ENCODE measurements at regions not wholly inside any gene's neighbourhood (a gene's known extent, or its start where the extent isn't known, plus 50 kb on each side); places are given as distances from the start of the nearest gene placed in this dataset.

DNA sequence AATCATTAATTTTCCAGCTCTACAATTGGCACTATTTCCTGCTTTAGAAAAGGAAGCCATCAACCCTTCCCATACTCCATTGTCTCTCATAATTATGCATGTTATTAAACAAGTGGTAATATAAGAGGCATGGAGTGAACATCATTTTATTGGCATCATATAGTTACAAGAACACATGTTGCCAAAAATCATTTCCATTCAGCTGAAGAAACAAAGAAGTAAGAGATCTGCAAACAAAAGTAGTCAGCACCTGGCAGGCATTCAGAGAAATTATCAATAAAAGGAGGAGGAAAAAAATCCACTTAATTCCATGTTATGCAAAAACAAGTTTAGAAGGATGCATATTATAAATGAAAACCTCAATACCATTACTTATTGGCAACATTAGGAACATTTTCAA, 1208.2 kb upstream of the C9orf72 start:
- DNase-seq, result no peak

DNA sequence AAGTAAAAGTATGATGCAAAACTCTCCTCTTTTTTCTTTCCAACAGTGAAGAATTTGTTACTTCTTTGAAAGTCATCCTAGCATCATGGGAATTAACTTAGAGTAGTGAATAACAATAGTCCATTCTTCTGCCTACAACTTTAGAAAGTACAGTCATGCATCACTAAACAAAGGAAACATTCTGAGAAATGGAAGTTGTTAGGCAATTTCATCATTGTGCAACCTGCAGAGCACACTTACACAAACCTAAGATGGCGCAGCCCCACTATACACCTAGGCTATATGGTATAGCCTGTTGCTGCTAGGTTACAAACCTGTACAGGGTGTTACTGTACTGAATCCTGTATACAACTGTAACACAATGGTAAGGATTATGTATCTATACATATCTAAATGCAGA, 1209.3 kb upstream of the C9orf72 start:
- DNase-seq, result no peak

DNA sequence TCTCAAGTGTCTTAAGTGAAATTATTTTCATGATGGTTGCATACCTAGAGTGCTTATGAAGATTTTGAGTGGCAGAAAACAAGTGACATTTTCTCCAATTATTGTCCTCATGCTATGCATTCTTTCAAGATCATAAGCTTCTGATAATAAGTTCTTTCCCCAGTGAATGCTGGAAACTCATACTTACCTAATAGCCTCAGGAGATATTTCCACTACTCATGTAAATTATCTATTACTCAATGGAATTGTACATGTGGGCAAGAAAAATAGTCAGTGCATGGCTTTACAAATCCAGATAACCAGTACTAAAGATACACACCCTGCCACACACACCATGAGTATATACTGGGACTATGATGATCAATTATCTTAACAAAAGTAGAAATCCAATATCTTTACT, 1219.4 kb upstream of the C9orf72 start:
- no peak for DNase-seq

DNA sequence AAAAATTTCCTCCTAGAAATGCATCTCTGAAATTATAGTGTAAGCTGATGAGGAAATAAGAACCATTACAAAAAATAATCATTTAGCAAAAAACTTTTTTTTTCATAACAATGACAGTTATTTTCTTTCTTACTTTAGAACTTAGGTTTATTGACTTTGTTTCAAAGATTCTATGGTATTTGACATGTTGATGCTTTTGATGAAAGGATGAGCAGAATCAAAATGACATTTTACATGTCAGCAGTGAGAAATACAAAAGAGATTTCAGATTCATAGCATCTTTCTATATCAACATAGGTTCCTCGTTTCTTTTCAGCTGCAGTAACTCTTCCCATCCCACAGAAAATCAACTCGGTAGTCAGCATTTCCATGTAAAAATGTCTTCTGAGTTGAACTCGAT, 1226.6 kb upstream of the C9orf72 start:
- no peak for DNase-seq

DNA sequence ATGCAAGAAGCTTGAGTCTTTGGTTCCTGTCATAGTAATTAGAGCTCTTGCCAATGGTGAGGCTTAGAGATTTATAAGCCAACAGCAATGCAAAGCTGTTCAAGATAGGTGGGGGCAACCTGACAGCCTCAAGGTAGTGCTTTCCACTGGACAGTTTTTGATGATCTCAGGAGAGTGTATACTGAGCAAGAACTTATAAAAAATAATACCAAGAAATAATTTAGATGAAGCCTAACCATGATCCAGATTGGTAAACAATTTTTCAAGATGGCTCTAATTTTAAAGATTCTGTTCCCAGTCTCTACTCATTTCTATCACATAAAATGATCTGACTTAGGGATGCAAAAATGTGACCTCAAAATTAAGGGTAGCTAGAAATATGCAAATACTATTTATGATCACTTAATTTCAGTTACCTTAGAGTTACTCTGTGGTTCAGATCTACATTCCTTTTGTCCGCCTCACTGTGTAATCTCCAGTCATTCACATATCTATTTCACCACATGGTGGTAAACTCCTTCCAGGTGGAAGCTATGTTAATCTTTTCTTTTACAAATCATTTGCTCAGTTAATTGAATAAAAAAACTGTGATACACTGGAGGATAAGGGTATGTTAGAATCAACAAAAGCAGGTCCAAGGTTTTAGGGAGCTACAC, 1228.0 kb upstream of the C9orf72 start:
- no peak for DNase-seq

DNA sequence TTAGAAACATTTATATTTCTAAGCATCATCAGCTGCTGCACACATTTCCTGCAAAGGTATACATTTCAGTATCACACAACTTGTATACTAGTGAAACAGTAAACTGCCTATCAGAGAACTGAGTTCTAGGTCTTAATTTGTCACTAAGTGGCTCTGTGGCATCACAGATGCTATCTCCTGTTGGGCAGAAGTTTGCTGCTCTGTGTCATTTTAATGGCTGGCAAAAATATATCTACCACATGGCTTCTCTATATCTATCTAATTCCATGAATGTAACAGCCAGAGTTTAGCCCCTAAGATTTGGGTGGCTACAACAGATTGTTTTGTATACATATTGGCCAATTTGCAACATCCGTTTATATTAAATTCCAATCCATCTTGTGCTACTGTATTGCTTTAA, 1231.9 kb upstream of the C9orf72 start:
- no peak for DNase-seq

DNA sequence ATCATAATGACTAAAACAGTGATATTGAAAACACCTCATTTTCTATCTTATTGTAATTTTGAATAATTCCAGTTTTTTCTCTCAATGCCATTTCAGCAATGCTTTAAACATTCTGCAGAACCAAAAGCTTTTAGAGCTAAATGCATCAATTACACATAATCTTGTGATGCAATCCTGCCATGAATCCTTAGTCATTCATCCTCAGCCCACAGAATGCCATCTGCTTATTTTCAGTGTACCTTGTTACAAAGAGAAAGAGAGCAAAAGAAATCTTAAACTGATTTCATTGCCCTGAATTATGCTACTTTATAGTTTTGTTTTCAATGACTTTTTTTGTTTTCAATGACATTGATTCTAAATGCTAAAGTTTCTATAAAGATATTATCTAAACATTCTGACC, 1234.8 kb upstream of the C9orf72 start:
- DNase-seq, result no peak

DNA sequence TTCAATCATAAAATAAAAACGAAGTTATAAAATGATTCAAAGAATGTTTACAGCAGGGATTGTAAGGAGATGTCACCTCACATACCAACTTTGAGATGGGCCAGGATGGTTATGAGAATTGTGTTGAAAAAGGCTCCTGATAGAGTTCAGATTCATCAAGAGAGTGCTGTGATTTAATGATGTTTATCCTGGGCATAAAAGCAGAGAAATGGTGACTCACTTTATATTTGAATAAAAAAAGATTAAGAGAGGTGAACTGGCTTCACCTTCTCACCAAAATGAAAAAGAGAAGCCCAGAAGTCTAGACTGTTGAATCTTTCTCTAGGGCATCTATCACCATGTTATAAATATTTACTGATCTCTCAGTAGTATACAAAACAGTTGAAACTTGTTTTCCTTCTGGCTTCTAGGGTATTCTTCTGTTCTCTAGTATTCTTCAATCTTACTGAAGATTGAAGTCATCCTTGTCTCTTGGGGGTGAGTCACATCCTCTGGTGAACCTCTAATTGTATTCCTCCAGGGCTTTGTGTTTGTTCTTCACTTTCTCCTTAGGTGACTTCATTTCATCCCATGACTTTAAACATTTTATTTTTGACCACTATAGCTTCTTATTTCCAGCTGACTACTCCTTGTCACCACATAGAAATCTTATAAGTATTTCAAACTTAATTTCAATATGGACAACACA, 1237.3 kb upstream of the C9orf72 start:
- DNase-seq, result no peak

DNA sequence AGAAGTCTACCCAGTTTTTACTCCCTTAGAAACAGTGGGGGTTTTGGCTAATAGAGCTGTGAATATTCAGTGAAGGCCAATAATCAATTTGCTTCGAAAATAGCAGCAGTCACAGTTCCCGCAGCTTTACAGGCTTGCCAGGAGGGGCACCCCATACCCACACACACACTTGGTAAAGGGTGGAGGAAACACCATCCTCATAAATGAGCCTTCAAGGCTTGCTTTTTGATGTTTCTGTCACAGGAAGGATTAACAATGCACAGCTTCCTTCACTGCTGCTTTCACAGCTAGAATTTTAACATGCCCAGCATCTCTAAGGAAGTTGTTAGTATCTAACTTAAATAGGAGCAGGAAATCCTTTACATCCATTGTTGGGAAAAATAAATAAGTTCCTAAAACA, 1247.5 kb upstream of the C9orf72 start:
- DNase-seq, result no peak

DNA sequence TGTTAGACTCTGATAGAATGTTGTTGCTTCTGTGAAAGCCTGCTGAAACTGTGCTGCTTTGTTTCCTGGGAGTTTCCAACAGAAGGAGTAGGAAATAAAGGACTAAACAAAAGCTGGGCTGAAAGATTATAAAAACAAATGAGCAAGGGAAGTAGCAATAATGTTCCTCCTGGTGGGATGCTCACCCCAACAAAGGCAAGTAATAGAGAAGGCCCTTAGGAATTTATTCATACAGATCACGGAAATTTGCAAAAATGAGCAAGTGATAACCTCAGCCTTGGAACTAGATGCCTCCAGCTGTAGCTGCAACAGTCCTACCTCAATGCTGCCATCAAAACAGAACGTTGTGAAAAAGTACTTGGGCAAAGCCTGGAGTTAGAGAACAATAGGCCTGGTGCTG, 1248.0 kb upstream of the C9orf72 start:
- DNase-seq, result no peak

DNA sequence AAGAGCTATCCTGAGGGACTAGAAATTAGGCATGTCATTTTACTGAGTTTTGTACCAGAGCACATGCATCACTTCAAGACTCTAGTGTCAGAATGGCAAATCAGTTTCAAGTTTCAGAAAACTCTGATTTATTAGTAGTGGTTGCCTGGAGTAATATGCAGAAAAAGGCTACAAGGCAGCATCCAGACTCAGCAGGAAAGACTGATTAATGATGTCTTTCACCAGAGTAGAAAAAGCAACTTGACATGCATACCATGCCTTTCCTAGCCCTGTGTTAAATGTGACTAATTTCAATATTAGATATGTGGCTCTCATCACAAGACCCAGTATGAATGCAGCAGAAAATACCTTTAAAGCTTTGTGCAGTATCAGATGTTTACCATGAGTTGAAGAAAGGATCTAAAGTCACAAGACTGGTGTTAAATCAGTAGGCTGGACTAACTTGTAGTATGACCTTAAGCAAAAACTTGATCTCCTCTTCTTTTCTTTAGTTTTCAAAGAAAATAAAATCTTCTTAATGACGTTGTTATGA, 1251.2 kb upstream of the C9orf72 start:
- DNase-seq, result no peak

DNA sequence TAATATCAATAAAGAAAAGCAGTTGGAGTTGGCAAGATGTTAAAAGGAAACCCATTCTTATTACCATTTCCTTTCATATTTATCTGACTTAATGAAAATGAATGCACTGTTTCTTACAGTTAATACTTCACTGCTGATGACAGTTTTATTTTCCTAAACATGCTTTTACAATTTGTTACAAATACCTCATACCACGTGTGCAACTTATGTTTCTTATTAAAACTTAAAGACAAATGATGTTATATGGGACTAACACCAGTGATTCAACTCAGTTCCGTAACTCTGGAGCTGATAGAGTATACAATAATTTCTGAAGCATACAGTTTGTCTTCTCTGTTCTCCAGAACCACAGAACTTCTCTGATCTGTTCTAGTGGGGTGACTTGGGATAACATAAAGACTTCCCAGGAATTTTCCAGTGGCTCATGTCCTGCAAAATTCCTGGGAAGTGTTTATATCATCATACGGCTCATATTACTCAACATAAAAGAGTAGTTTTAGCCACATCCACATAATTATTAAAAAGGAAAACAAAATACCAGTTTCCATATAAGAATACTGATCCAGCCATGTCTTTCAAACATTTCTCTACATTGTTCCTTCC, 1259.0 kb upstream of the C9orf72 start:
- no peak for DNase-seq

DNA sequence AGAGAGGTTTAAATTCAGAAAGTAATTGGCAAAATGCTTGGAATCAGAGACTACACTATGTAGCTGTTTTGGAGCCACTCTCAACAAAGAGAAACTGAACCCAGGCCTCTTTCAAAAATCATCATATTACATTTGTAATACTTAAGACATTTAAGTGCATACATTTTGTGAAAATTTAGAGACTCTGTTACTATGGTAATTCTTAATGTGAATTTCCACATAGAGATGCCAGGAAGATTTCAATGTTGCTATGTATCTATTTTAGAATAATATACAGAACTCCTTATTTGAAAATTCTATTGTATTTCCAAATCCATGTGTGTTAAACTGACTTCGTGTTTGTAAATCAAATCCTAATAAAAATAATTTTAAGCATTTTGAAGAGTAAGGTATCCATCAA, 1260.9 kb upstream of the C9orf72 start:
- no peak for DNase-seq

DNA sequence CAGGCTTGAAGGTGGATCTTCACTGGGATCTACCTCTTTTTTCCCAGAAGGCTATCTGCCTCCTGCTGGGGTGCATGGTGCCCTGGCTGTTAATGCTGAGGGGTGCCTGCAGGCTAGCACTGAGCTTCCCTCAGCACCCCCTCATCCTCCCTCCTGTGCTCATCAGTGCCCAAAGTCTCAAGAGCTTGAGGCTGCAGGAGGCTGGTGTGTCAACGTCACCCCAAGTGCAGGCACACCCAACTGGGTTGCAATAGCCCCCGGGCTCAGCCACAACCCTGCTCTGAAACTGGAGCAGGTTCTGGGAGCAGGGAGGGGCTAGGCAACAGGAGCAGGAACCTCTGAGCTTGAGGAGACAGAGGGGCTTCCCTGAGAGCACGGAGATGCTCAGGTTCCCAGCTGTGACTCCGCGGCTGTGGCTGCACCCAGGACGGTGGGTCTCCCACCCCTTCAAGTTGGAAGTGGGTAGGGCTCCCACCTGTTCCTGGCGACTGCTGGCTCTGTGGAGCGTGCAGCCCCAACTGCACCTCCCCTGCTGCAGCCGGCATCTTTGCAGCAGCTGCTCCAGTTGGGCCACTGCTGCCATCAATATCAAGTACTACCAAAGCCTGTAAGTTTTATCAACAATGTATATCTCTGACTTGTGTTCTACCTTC, 1266.6 kb upstream of the C9orf72 start:
- DNase-seq, result no peak

DNA sequence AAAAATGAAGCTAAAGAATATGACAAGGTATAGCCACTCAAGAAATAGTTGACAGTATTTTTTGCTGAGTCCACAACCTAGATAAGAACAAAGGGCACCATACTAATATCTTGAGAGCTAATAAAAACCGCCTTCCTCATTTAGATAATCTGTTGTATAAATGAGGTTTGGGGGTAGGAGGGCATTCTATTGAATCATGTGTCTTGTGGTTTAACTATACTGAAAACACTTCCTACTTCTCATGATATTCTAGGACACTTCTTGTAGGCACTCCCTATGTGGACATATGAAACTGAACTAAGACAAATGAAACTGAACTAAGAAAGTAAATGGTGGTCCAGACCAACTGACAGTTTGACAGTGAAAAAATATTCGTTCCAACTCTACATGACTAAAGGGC, 1268.5 kb upstream of the C9orf72 start:
- DNase-seq, result no peak

DNA sequence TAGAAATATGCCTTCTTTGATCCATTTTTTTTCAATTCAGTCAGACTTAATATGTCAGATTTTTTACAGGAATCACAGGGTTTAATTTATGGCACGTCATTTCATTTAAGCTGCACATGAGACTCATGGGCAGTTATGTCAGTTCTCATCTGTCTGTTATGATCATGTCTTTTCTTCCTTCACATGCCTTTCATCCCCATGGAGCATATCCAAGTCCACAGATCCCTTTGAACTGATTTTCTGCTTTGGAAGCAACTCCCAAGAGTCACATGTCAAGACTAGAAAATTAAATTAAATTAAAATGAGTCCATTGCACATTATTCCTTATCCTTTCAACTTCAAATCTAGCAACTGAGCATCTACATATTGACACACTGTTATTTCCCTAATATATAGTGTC, 1274.0 kb upstream of the C9orf72 start:
- no peak for DNase-seq

DNA sequence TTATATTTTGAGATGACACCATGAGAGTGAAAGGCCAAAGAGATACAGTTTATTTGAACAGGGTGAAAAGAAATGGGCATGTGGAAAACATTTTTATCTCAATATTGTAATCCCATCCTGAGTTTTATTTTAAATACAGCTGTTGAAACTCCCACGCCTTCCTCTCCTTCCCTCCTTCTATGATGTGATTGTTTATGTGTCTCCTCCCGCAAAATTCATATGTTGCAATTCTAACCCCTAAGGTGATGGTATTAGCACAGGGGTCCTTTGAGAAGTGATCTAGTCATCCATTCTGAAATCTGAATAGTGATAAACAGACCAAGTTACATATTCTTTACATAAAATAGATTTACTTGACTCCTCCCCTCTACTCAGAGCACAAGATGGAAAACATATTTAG, 1275.4 kb upstream of the C9orf72 start:
- DNase-seq, result no peak

DNA sequence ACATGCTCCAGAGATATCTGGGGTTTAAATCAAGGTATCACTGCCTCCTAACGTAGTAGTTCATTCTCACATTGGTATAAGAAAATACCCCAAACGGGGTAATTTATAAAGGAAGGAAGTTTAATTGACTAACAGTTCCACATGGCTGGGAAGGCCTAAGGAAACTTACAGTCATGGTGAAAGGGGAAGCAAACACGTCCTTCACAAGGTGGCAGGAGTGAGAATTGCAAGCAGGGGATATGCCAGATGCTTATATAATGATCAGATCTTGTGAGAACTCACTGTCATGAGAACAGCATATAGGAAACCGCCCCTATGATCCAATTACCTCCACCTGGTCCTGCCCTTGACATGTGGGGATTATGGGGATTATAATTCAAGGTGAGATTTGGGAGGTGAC, 1280.2 kb upstream of the C9orf72 start:
- DNase-seq, result no peak

DNA sequence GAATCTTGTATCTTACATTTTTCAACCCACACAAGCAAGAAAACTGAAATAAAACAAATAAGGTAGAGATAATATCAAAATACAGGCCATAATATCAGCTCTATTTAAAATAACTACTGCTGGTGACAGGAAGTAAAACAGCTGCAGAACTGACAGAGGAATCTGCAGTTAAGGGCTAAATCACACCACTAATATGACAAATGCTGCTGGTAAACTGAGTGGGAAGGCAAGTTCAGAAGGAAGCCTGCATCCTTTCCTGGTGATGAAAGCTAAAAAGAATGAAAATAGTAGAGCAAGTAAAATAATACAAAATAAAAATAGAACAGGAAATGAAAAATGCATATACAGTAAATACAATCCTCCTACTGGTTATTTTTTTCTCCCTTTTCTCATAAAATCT, 1293.7 kb upstream of the C9orf72 start:
- no peak for DNase-seq

DNA sequence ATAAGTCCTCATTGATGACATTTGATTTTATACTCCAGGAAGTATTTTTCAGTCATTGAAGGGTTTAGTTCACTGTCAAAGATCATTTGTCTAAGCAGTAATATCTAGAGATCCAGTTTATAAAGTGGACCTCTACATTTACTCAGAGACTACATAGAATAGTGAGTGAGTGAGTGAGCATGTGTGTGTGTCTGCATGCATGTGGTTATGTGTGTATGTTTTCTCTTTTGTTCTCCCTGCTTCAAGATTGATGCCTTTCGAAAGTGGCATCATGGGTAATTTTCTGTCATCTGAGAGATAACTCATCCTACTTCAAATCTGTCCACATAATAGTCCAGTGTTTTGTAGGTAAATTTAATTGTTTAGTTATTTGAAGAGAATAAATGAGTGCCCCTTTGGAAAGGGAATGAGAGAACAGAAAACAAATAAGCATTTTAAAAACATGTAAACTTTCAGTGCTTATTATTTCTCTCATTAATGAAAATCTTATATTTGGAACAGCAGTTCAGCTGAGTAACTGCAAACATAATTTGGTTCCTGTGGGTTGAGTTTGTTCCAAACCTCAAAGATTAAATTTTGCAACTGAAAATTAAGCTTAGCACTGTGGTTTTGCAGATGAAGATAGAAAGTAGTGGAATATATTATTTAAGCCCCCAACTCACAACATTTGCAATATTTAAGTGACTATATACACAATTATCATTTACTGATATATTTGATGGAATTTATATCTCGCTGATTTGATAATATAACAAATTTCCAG, 1295.1 kb upstream of the C9orf72 start:
- no peak for DNase-seq

DNA sequence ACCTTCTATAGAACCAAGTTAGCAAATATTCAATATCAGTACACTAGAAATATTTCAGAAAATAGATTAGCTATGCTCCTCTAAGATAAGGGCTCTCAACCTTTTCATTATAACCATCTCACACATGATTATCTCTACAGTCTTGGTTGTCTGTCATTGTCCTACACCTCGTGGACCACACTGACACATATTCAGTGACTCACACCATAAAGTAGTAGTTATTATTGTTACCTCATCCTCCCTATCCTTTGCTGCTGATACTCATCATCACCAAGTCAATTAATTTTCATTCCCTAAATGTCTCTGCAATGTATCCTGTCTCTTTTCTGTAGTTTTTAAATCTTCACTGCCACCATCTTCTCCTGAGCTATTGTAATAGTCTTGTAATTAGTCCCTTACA, 1309.2 kb upstream of the C9orf72 start:
- DNase-seq, result no peak

DNA sequence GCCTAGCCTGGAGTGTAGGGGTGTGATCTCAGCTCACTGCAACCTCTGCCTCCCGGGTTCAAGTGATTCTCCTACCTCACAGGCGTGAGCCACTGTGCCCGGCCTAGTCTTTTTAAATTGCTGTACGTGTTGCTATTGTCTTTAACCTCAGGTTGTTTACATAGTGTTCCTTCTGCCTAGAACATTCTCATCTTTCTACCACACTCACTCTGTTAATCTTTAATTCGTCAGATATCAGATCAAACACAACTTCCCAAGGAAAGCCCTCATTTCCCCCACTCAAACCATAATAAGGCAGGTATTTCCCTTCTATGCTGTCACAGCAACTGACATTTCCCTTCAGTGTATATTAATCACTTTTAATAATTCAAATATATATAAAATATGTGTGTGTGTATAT, 1310.0 kb upstream of the C9orf72 start:
- no peak for DNase-seq
